ENCODE measurements at regions not wholly inside any gene's neighbourhood (a gene's known extent, or its start where the extent isn't known, plus 50 kb on each side); places are given as distances from the start of the nearest gene placed in this dataset.

GRCh38 chr20:7361321-7361720 is 578.9 kb downstream of the HAO1 start:
- 37% methylated on average over 3 of the region's 3 CpGs; no CpG with 5 or more reads in 1 of the 2 donors for WGBS, 2 donors (ENCODE audit: low coverage in 1 of 2)
- Histone ChIP-seq H3K27ac (no peak overlapping the region), H3K27me3 (no peaks in the 10 kb centered on the region), H3K4me1 (no peaks in the 10 kb centered on the region), H3K9me3 (no peaks in the 10 kb centered on the region), H3K4me3 (no peak overlapping the region), H3K36me3 (no peaks in the 10 kb centered on the region)
- intact Hi-C loops (cut with DNase I; ENCODE audit: low total_unique reads) (no loop called here), in situ Hi-C loops (cut with MboI; ENCODE audit: low pct_ligation_motif_present in 1 of 4, low pct_unique_long_range_greater_than_20kb in 1 of 4, low sequenced_read_pairs in 3 of 4) (no loop called here)
- no peak for TF ChIP-seq CTCF (IDR thresholded peaks at IDR 0.05)
- TF ChIP-seq EP300 (IDR thresholded peaks at IDR 0.05; ENCODE audit: low read depth): no peak
- no peak for DNase-seq

DNA sequence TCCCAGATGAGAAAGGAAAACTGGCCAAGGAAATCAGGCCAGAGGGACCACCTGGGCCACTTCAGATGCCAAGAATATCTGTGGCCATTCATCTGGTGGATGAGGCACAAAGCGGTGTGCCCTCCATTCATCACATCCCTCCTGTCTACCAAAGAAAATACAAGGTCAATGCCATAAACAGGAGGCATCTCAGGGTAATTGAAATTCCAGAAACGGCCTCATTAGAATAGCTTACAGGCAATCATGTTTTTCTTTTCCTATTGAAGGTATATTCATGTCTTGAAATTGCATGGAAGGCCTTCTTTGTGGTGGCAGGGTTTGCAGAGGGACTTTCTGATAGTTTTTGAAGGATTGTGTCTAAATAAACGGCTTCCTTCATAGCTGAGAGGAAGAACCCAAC is 578.3 kb downstream of the HAO1 start:
- no peaks in the 10 kb centered on the region for H3K9me3 ChIP-seq
- no peak for DNase-seq
- no peaks in the 10 kb centered on the region for H3K4me1 ChIP-seq
- no peaks in the 10 kb centered on the region for H3K27me3 ChIP-seq
- H3K36me3 ChIP-seq: no peaks in the 10 kb centered on the region
- in situ Hi-C loops (cut with MboI; ENCODE audit: low pct_ligation_motif_present in 1 of 4, low pct_unique_long_range_greater_than_20kb in 1 of 4, low sequenced_read_pairs in 3 of 4): no loop called here
- TF ChIP-seq POLR2AphosphoS5 (IDR thresholded peaks at IDR 0.05) (no peak), CTCF (IDR thresholded peaks at IDR 0.05) (no peak), POLR2A (IDR thresholded peaks at IDR 0.05) (no peak), EP300 (IDR thresholded peaks at IDR 0.05; ENCODE audit: low read depth) (no peak)
- 57 to 67% methylated on average over 3 of the region's 3 CpGs for WGBS, 2 donors (ENCODE audit: low coverage in 1 of 2)
- no peak overlapping the region for H3K27ac ChIP-seq
- intact Hi-C loops (cut with DNase I; ENCODE audit: low total_unique reads): no loop called here
- H3K4me3 ChIP-seq: no peak overlapping the region

GRCh38 chr20:7362601-7363000 is 577.7 kb downstream of the HAO1 start:
- Histone ChIP-seq H3K4me3 (no peak overlapping the region), H3K36me3 (no peaks in the 10 kb centered on the region), H3K4me1 (no peaks in the 10 kb centered on the region), H3K27ac (no peak overlapping the region), H3K9me3 (no peaks in the 10 kb centered on the region), H3K27me3 (no peaks in the 10 kb centered on the region)
- intact Hi-C loops (cut with DNase I; ENCODE audit: low total_unique reads) (no loop called here), in situ Hi-C loops (cut with MboI; ENCODE audit: low pct_ligation_motif_present in 1 of 4, low pct_unique_long_range_greater_than_20kb in 1 of 4, low sequenced_read_pairs in 3 of 4) (no loop called here)
- 53% methylated on average over 2 of the region's 2 CpGs; no CpG with 5 or more reads in 1 of the 2 donors for WGBS, 2 donors (ENCODE audit: low coverage in 1 of 2)
- TF ChIP-seq POLR2A (IDR thresholded peaks at IDR 0.05): no peak
- TF ChIP-seq EP300 (IDR thresholded peaks at IDR 0.05; ENCODE audit: low read depth): no peak
- no peak for TF ChIP-seq CTCF (IDR thresholded peaks at IDR 0.05)
- no peak for TF ChIP-seq POLR2AphosphoS5 (IDR thresholded peaks at IDR 0.05)
- no peak for DNase-seq

DNA sequence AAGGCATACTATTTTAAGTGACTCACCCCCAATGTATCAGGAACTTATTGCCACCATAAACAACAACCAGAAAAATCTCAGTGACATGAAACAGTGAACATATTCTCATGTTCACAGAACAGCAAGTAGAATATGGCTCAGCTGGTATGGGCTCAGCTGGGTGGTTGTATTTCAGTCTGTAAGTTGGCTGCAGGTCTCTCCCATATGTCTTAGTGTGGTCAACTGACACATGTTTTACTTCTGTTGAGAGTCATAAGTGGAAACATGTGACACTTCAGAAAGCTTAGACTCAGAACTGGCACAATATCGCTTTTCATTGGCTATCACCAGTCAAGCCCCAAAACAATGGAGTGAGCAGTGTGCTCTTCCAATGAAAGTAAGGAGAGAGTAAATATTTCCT is 574.1 kb downstream of the HAO1 start:
- DNase-seq: no peak
- no peak overlapping the region for H3K27ac ChIP-seq
- H3K36me3 ChIP-seq: no peaks in the 10 kb centered on the region
- TF ChIP-seq EP300 (IDR thresholded peaks at IDR 0.05; ENCODE audit: low read depth) (no peak), POLR2A (IDR thresholded peaks at IDR 0.05) (no peak), POLR2AphosphoS5 (IDR thresholded peaks at IDR 0.05) (no peak), CTCF (IDR thresholded peaks at IDR 0.05) (no peak)
- no peak overlapping the region for H3K4me3 ChIP-seq
- no peaks in the 10 kb centered on the region for H3K4me1 ChIP-seq
- in situ Hi-C loops (cut with MboI; ENCODE audit: low pct_ligation_motif_present in 1 of 4, low pct_unique_long_range_greater_than_20kb in 1 of 4, low sequenced_read_pairs in 3 of 4): no loop called here
- WGBS, 2 donors (ENCODE audit: low coverage in 1 of 2): 90% methylated on average over 1 of the region's 1 CpG; no CpG with 5 or more reads in 1 of the 2 donors
- intact Hi-C loops (cut with DNase I; ENCODE audit: low total_unique reads): no loop called here
- no peaks in the 10 kb centered on the region for H3K27me3 ChIP-seq
- no peaks in the 10 kb centered on the region for H3K9me3 ChIP-seq

All from transverse colon (tissue), 4 donors.